Activated naive CD8-positive, alpha-beta T cell (primary cell): ENCODE measurements at regions not wholly inside any gene's neighbourhood (a gene's known extent, or its start where the extent isn't known, plus 50 kb on each side); places are given as distances from the start of the nearest gene placed in this dataset.

Experiments
- H3K27ac Mint-ChIP-seq: one replicate; pipeline ENCODE4 v1.8.0; 2021; ENCODE audit warnings: mixed read lengths
- H3K27me3 Mint-ChIP-seq: one replicate; pipeline ENCODE4 v1.8.0; 2021; ENCODE audit warnings: mixed read lengths
- H3K36me3 Mint-ChIP-seq: one replicate; pipeline ENCODE4 v1.8.0; 2021; ENCODE audit warnings: mixed read lengths
- H3K4me1 Mint-ChIP-seq: one replicate; pipeline ENCODE4 v1.8.0; 2021; ENCODE audit warnings: low read depth, mixed read lengths
- H3K4me3 Mint-ChIP-seq: one replicate; pipeline ENCODE4 v1.8.0; 2021; ENCODE audit warnings: mild to moderate bottlenecking, mixed read lengths
- H3K9me3 Mint-ChIP-seq: one replicate; pipeline ENCODE4 v1.8.0; 2021; ENCODE audit warnings: low read depth, mixed read lengths

GRCh38 chr12:93047118-93047517 lies 118.0 kb upstream of the EEA1 start:
- no peak overlapping the region for H3K4me3 Mint-ChIP-seq
- peaks cover 13% of the 10 kb centered on the region for H3K4me1 Mint-ChIP-seq
- no peaks in the 10 kb centered on the region for H3K9me3 Mint-ChIP-seq
- no peak overlapping the region for H3K27ac Mint-ChIP-seq
- H3K36me3 Mint-ChIP-seq: peaks cover 6% of the 10 kb centered on the region
- H3K27me3 Mint-ChIP-seq: no peaks in the 10 kb centered on the region

- Mint-ChIP-seq H3K27me3 (no peaks in the 10 kb centered on the region), H3K4me3 (no peak overlapping the region), H3K9me3 (no peaks in the 10 kb centered on the region), H3K36me3 (peaks cover 6% of the 10 kb centered on the region), H3K4me1 (peaks cover 13% of the 10 kb centered on the region), H3K27ac (no peak overlapping the region)
Observed at GRCh38 chr12:93048656-93049055, 119.6 kb upstream of the EEA1 start.

- Mint-ChIP-seq H3K27ac (no peak overlapping the region), H3K36me3 (peaks cover 6% of the 10 kb centered on the region), H3K4me1 (peaks cover 13% of the 10 kb centered on the region), H3K4me3 (no peak overlapping the region), H3K9me3 (no peaks in the 10 kb centered on the region), H3K27me3 (no peaks in the 10 kb centered on the region)
Observed at GRCh38 chr12:93050026-93050747, 121.1 kb upstream of the EEA1 start.

GRCh38 chr12:93050748-93051081 lies 121.6 kb upstream of the EEA1 start:
- Mint-ChIP-seq H3K27ac (no peak overlapping the region), H3K27me3 (no peaks in the 10 kb centered on the region), H3K4me3 (no peak overlapping the region), H3K9me3 (no peaks in the 10 kb centered on the region), H3K36me3 (peaks cover 6% of the 10 kb centered on the region), H3K4me1 (peaks cover 13% of the 10 kb centered on the region)

- no peak overlapping the region for H3K4me3 Mint-ChIP-seq
- H3K36me3 Mint-ChIP-seq: no peaks in the 10 kb centered on the region
- no peak overlapping the region for H3K27ac Mint-ChIP-seq
- H3K9me3 Mint-ChIP-seq: no peaks in the 10 kb centered on the region
- peaks cover 6% of the 10 kb centered on the region for H3K4me1 Mint-ChIP-seq
- peaks cover 1% of the 10 kb centered on the region for H3K27me3 Mint-ChIP-seq
Observed at GRCh38 chr12:93054021-93054420, 124.9 kb upstream of the EEA1 start.

- peaks cover 1% of the 10 kb centered on the region for H3K27me3 Mint-ChIP-seq
- H3K4me1 Mint-ChIP-seq: peaks cover 1% of the 10 kb centered on the region
- no peaks in the 10 kb centered on the region for H3K9me3 Mint-ChIP-seq
- no peaks in the 10 kb centered on the region for H3K36me3 Mint-ChIP-seq
- H3K27ac Mint-ChIP-seq: no peak overlapping the region
- H3K4me3 Mint-ChIP-seq: no peak overlapping the region
Observed at GRCh38 chr12:93055221-93055620, 126.1 kb upstream of the EEA1 start.

- Mint-ChIP-seq H3K27ac (no peak overlapping the region), H3K27me3 (peaks cover 1% of the 10 kb centered on the region), H3K4me3 (no peak overlapping the region), H3K36me3 (no peaks in the 10 kb centered on the region), H3K4me1 (peaks cover 7% of the 10 kb centered on the region), H3K9me3 (no peaks in the 10 kb centered on the region)
Observed at GRCh38 chr12:93056971-93057535, 128.0 kb upstream of the EEA1 start.

GRCh38 chr12:93058280-93058679 lies 129.2 kb upstream of the EEA1 start:
- H3K36me3 Mint-ChIP-seq: no peaks in the 10 kb centered on the region
- H3K4me1 Mint-ChIP-seq: peaks cover 7% of the 10 kb centered on the region
- H3K4me3 Mint-ChIP-seq: no peak overlapping the region
- no peaks in the 10 kb centered on the region for H3K9me3 Mint-ChIP-seq
- H3K27ac Mint-ChIP-seq: no peak overlapping the region
- H3K27me3 Mint-ChIP-seq: peaks cover 5% of the 10 kb centered on the region

- H3K27ac Mint-ChIP-seq: no peak overlapping the region
- H3K36me3 Mint-ChIP-seq: no peaks in the 10 kb centered on the region
- H3K9me3 Mint-ChIP-seq: no peaks in the 10 kb centered on the region
- H3K4me3 Mint-ChIP-seq: no peak overlapping the region
- H3K27me3 Mint-ChIP-seq: peaks cover 5% of the 10 kb centered on the region
- peaks cover 7% of the 10 kb centered on the region for H3K4me1 Mint-ChIP-seq
Observed at GRCh38 chr12:93059288-93059687, 130.2 kb upstream of the EEA1 start.

GRCh38 chr12:93059925-93060665 lies 131.0 kb upstream of the EEA1 start:
- H3K27ac Mint-ChIP-seq: no peak overlapping the region
- no peaks in the 10 kb centered on the region for H3K9me3 Mint-ChIP-seq
- H3K27me3 Mint-ChIP-seq: peaks cover 6% of the 10 kb centered on the region
- H3K36me3 Mint-ChIP-seq: no peaks in the 10 kb centered on the region
- no peak overlapping the region for H3K4me3 Mint-ChIP-seq
- H3K4me1 Mint-ChIP-seq: peaks cover 7% of the 10 kb centered on the region

GRCh38 chr12:93060666-93061472 lies 131.8 kb upstream of the EEA1 start:
- Mint-ChIP-seq H3K4me3 (no peak overlapping the region), H3K9me3 (no peaks in the 10 kb centered on the region), H3K27ac (no peak overlapping the region), H3K36me3 (no peaks in the 10 kb centered on the region), H3K27me3 (peaks cover 7% of the 10 kb centered on the region), H3K4me1 (peaks cover 7% of the 10 kb centered on the region)

GRCh38 chr12:93061473-93062419 lies 132.7 kb upstream of the EEA1 start:
- Mint-ChIP-seq H3K27me3 (peaks cover 8% of the 10 kb centered on the region), H3K4me3 (no peak overlapping the region), H3K27ac (no peak overlapping the region), H3K36me3 (no peaks in the 10 kb centered on the region), H3K9me3 (no peaks in the 10 kb centered on the region), H3K4me1 (peaks cover 7% of the 10 kb centered on the region)

GRCh38 chr12:93065896-93066295 lies 136.8 kb upstream of the EEA1 start:
- no peak overlapping the region for H3K27ac Mint-ChIP-seq
- H3K36me3 Mint-ChIP-seq: no peaks in the 10 kb centered on the region
- no peaks in the 10 kb centered on the region for H3K9me3 Mint-ChIP-seq
- peaks cover 10% of the 10 kb centered on the region for H3K27me3 Mint-ChIP-seq
- peaks cover 1% of the 10 kb centered on the region for H3K4me1 Mint-ChIP-seq
- no peak overlapping the region for H3K4me3 Mint-ChIP-seq

- no peak overlapping the region for H3K27ac Mint-ChIP-seq
- H3K9me3 Mint-ChIP-seq: no peaks in the 10 kb centered on the region
- H3K4me3 Mint-ChIP-seq: no peak overlapping the region
- peaks cover 5% of the 10 kb centered on the region for H3K27me3 Mint-ChIP-seq
- no peaks in the 10 kb centered on the region for H3K36me3 Mint-ChIP-seq
- H3K4me1 Mint-ChIP-seq: no peaks in the 10 kb centered on the region
Observed at GRCh38 chr12:93072340-93072739, 143.2 kb upstream of the EEA1 start.
